HG03159 (cell line): ENCODE measurements at regions not wholly inside any gene's neighbourhood (a gene's known extent, or its start where the extent isn't known, plus 50 kb on each side); places are given as distances from the start of the nearest gene placed in this dataset.
A peak's percentile ranks its signal among the peaks of the same experiment; 100 is the strongest.
"Not testable (repeated sequence)": the region's sequence is repeated elsewhere in the genome, so short reads cannot be mapped to it uniquely, and the experiment has no call there.

Experiments used
- ATAC-seq: cut with Tn5 transposase; IDR thresholded peaks from one replicate; pipeline ENCODE4 v1.9.1; 2021; ENCODE audit warnings: mild to moderate bottlenecking, moderate library complexity; ENCODE audit not compliant: unreplicated experiment

- no peak for ATAC-seq
These were observed 317.7 kb upstream of the ADAMTS9 start for GRCh38 chr3:65005486-65005885.

GRCh38 chr3:65004795-65005295, 317.0 kb upstream of the ADAMTS9 start:
- ATAC-seq: no peak

GRCh38 chr3:65004306-65004705, 316.5 kb upstream of the ADAMTS9 start:
- no peak for ATAC-seq

GRCh38 chr3:65001119-65001518, 313.3 kb upstream of the ADAMTS9 start:
- ATAC-seq: not testable (repeated sequence)

- ATAC-seq: no peak
These were observed 310.5 kb upstream of the ADAMTS9 start for GRCh38 chr3:64998317-64998716.

- ATAC-seq: no peak
These were observed 308.2 kb upstream of the ADAMTS9 start for GRCh38 chr3:64995857-64996551.

- no peak for ATAC-seq
These were observed 306.0 kb upstream of the ADAMTS9 start for GRCh38 chr3:64993781-64994180.

- no peak for ATAC-seq
These were observed 304.9 kb upstream of the ADAMTS9 start for GRCh38 chr3:64992530-64993285.

- no peak for ATAC-seq
These were observed 300.4 kb upstream of the ADAMTS9 start for GRCh38 chr3:64988188-64988587.

GRCh38 chr3:64987726-64988125, 299.9 kb upstream of the ADAMTS9 start:
- no peak for ATAC-seq

GRCh38 chr3:64985072-64985471, 297.3 kb upstream of the ADAMTS9 start:
- ATAC-seq: no peak

GRCh38 chr3:64983583-64984359, 296.0 kb upstream of the ADAMTS9 start:
- no peak for ATAC-seq

GRCh38 chr3:64977308-64978100, 289.7 kb upstream of the ADAMTS9 start:
- no peak for ATAC-seq

- ATAC-seq: no peak
These were observed 288.7 kb upstream of the ADAMTS9 start for GRCh38 chr3:64976456-64976855.

GRCh38 chr3:64975147-64975546, 287.3 kb upstream of the ADAMTS9 start:
- ATAC-seq: no peak

GRCh38 chr3:64974401-64974800, 286.6 kb upstream of the ADAMTS9 start:
- no peak for ATAC-seq

- peak; percentile 42 for ATAC-seq
These were observed 285.0 kb upstream of the ADAMTS9 start for GRCh38 chr3:64972793-64973192.

- no peak for ATAC-seq
These were observed 283.8 kb upstream of the ADAMTS9 start for GRCh38 chr3:64971602-64972001.

GRCh38 chr3:64970634-64971033, 282.8 kb upstream of the ADAMTS9 start:
- no peak for ATAC-seq

GRCh38 chr3:64961301-64961700, 273.5 kb upstream of the ADAMTS9 start:
- no peak for ATAC-seq
